ENCODE measurements at regions not wholly inside any gene's neighbourhood (a gene's known extent, or its start where the extent isn't known, plus 50 kb on each side); places are given as distances from the start of the nearest gene placed in this dataset.

DNA sequence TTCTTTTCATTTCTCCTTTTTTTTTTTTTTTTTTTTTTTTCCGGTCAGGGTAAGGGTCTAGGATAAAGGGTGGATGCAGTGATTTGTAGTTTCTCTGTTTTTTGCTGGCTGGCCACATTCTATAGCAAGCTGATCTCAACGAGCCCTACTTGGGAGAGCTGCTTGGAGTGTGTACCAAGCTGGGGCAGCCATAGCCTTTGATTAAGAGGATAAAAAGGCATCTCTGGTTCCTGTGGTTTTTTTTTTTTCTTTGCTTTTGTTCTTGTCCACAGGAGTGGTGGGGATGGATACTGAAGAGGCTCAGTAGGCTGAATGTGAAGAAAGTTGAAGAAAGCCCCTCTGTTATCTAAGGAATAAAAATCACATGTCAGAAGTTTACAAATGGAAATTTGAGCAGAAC is 955.3 kb upstream of the WWC1 start:
- no peak for TF ChIP-seq POLR2AphosphoS5 (IDR thresholded peaks at IDR 0.05; ENCODE audit: borderline replicate concordance, low read depth, low read length)
- no peak for TF ChIP-seq EZH2 (IDR thresholded peaks at IDR 0.05)
- TF ChIP-seq FOXP2 (optimal IDR thresholded peaks at IDR 0.05; ENCODE audit: control extremely low read depth, extremely low read length, insufficient read depth), result no peak
